SIG-M5 treated with dmso at 0.1 percent for 504 hours (cell line): ENCODE measurements at regions not wholly inside any gene's neighbourhood (a gene's known extent, or its start where the extent isn't known, plus 50 kb on each side); places are given as distances from the start of the nearest gene placed in this dataset.
A peak's percentile ranks its signal among the peaks of the same experiment; 100 is the strongest.
"Not testable (repeated sequence)": the region's sequence is repeated elsewhere in the genome, so short reads cannot be mapped to it uniquely, and the experiment has no call there.

Experiments
- DNase-seq: peaks from one replicate; lab custom pipeline; 2025; ENCODE audit not compliant: unreplicated experiment; lab: John Stamatoyannopoulos, UW

GRCh38 chr16:29115802-29116141 is 130.9 kb downstream of the LAT start:
- not testable (repeated sequence) for DNase-seq

DNA sequence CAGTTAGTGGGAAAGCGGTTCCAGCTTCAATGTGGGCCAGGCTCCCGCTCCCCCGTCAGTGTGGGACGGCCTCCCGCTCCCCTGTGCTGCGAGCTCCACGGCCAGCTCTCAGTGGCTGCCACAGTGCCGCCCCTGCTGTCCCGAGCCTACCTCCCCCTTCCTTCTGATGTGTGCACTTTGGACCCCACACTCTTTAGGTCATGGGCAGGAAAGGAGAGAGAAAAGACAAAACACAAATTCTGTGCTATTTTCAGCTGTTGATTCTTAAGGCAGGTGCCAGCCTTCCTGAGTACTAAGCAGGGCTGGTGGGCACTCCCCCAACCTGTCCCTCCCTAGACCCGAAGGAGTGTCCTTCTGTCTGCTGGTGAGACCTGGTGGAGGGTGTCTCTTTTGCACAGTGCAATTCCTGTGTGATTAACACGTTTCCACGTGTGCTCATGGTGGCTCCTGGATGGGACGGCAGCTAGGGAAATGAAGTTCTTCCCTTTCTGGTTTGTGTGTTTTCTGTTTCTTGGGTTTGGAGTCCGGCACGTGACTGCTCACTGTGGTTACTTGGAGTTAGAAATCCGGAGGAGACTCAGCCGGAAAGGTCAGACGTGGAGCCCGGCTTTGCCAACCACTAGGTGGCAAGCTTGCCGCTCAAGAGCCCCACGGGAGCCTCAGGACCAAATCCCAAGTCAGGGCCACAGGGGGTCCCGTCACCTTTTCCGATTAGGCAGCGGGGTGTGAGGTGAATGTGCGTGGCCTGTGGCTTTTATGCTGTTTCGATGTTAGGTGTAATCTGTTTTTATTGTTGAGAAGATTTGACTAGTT is 130.3 kb downstream of the LAT start:
- peak; percentile 1 for DNase-seq

DNA sequence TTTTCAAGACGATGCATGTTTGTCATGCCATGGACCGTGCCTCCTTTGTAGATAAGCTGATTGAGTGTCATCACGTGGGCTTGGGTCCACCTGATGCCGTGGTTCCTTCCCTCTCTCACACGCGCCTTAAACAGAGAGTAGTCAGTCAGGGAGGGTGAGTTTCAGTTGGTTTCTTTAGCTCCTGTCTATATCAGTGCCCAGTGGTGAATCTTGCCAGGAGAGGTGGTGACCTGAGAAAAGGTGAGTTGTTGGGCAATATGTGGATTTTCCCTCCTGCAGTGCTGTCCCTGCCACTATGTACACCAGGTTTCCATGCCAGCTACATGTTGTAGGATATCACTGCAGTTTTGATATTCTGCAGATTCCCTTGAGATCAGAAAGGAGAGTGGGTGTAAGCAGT is 129.7 kb downstream of the LAT start:
- DNase-seq = no peak

- DNase-seq = not testable (repeated sequence)
Observed at GRCh38 chr16:29113446-29113845, 128.6 kb downstream of the LAT start.

GRCh38 chr16:29112755-29113347 is 128.0 kb downstream of the LAT start:
- no peak for DNase-seq

GRCh38 chr16:29111901-29112680 is 127.2 kb downstream of the LAT start:
- not testable (repeated sequence) for DNase-seq

- no peak for DNase-seq
Observed at GRCh38 chr16:29111421-29111820, 126.6 kb downstream of the LAT start.

DNA sequence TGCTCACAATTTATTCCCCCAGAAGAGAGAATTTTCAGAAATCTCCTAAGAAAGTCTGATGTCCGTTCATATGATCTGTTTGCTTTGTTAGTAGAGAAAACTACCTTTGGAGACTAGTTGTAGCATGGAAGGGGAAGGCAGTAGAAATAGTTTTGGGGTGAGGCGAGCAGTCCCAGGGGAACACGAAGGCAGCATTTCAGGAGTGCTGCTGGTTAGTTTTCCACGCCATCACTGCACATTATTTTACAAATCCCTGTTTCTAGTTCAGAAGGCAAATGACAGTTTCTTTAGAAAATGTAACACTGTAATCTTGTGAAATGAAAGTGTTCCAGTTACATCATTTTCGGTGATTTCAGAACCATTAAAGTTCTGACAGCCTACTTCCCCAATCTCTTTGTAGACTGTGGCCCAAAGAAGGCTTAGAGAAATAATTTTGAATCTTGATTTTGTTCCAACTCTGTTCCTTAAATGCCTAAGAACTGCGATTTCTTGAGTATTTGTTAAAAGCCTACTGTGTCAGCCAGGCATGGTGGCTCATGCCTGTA is 123.8 kb downstream of the LAT start:
- not testable (repeated sequence) for DNase-seq

DNA sequence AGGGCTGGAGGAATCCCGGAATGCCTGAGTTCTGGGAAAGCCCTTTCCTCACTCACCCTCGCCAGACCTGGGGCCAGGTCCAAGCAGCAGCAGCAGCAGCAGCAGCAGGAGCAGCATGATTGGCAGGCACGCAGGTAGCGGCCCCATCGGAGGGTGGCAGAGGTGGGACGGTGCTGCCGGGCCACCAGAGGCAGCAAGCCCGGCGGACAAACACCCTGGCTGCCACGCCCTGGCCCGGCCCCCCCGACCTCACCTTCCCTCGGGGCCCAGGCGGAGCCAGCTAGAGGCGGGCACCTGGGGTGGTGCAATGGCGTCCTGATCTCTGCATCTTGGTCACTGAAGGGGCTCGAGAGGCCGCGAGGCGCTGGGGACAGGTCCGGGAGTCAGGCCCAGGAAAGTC is 122.4 kb downstream of the LAT start:
- no peak for DNase-seq

DNA sequence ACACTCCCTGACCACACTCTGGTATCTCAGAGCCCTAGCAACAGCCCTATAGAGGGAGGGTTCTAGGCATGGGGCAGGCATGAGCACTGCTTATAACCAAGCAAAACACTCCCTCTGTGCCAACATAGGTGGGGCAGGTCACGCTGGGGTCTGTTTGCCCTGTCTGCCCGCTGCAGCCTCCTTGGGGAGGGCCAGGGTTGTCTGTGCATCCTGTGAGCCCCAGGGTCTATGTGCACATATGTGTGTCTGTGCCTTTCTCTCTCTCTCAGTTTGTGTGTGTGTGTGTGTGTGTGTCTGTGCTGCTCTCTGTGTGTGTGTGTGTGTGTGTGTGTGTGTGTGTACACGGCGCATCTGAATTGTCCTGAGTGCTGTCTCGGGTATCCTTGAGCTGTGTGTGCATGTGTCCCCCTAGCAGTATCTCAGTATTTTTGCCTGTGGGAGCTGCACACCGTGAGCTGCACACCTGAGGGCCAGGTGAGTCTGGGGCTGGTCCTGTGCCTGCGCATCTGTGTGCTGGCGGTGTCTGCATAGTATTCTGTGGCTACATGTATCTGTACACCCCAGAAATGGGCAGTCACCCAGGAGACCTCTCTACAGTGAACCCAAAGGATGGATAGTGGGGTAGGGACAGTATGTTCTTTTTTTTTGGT is 121.5 kb downstream of the LAT start:
- DNase-seq = not testable (repeated sequence)

GRCh38 chr16:29104600-29104999 is 119.7 kb downstream of the LAT start:
- peak; percentile 53 for DNase-seq

- not testable (repeated sequence) for DNase-seq
Observed at GRCh38 chr16:29097965-29098364, 113.1 kb downstream of the LAT start.

DNA sequence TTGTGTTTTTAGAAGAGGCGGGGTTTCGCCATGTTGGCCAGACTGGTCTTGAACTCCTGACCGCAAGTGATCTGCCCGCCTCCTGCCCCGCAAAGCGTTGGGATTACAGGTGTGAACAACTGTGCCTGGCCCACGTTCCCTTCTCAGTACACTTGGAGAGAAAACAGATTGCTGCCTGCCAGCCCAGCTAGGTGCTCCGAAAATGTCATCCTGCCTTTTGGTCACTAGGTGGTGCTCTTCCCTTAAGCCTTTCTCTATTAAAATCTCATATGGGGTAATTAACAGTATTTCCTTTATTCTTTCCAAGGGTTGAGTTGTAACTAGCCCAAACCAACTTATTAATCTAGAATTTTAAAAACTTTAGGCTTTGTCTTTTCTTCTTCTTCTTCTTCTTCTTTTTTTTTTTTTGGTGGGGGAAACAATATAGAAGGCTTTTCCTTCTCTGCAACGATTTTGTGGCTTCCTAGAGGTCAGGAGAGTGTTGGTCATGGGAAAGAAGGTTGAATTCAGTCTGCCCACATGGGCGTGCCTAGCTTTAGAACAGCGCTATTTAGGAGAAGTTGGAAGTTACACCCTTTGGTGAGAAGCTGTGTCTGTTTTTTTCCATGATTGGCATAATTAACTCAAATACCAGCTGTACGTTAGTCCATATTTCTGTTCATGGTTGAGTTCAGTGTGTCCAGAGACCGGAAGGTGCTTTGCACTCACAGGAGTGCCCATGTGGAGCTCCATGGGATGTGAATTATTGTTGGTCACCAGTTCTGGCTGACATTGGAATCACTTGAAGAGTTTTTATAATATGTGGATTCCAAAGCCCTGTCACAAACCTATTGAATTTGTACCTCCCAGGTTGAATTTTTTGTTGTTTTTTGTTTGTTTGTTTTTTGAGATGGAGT is 110.1 kb downstream of the LAT start:
- DNase-seq = not testable (repeated sequence)

DNA sequence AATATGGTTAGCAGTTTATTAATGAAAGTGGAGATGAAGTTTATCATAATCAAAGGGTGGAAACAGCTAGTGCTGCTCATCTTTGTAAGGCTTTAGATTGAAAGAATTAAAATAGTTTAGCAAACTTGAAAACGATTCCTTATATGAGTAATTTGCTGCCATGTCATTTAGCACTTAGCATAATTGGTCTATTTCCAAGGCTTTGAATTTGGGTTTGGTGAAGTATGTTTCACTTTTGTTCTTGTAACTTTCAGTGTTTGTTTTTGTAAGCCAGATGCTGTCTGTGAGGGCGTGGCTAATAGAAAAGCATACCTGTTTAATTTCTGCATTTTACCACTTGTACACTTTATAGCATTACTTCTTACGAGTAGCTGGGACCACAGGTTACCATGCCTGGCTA is 109.5 kb downstream of the LAT start:
- not testable (repeated sequence) for DNase-seq

- DNase-seq = not testable (repeated sequence)
Observed at GRCh38 chr16:29089679-29090078, 104.8 kb downstream of the LAT start.

GRCh38 chr16:29087673-29088072 is 102.8 kb downstream of the LAT start:
- not testable (repeated sequence) for DNase-seq

DNA sequence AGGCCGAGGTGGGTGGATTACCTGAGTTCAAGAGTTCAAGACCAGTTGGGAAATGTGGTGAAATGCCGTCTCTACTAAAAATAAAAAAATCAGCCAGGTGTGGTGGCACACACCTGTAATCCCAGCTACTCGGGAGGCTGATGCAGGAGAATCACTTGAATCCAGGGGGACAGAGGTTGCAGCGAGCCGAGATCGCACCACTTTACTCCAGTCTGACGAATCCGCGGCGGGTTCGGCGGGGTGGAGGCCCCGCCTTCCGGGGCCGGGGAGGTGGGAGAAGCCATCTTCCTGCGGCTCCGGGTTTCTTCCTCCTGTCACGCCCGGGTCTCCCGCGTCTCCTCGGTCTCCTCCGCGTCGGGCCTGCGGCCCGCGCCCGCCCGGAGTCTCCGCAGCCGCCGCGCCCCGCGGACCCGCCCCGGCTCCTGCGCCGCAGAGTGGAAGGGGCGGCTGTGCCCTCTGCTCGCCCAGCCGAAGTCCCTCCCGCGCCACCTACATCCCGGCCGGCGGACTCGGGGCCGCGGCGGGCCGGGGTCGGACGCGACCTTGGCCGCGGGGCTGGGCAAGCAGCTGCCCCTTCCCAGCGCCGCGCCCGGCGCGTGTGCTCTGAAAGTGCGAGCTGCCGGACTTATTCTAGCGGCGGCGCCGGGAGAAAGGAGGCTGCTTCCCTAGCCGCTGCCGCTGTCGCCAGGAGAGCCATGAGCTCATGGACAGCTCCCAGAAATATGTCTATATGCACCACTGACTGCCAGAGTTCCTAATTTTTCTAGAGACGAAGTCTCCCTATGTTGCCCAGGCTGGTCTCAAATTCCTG is 97.2 kb downstream of the LAT start:
- DNase-seq = not testable (repeated sequence)

DNA sequence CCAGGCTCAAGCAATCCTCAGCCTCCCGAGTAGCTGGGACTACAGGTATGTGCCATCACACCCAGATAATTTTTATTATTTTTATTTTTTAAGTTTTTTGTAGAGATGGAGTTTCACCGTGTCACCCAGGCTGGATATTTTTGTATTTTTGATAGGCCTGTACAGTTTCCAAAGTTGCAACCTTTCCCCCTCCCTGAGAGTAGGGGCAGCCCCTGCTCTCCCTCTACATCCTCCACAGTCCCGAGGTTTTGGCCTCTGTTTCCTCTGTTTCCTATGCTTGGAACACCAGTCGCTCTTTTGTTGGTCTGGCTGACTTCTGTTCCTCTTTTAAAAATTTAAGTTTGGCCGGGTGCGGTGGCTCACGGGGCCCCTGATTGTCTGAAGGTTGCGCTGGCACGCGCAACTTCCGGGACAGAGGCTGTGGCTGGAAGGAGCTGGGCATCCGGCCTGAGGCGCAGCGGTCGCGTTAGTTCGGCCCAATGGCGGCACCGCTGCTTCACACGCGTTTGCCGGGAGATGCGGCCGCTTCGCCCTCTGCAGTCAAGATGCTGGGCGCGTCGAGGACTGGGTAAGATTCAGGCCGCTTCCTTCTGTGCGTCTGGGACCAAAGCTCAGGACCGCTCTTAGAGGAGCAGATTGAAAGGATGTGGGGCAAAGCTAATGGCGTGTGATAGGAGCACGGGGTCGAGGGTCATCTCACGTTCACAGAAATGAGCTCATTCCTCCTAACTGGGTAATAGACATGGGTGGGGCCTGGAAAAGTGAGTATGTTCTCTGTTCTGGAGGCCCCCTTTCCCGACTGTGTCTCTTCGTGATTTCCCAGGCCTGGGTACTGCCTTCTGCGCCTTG is 89.9 kb downstream of the LAT start:
- DNase-seq = peak; percentile 21
